HG03354 (cell line): ENCODE measurements at regions not wholly inside any gene's neighbourhood (a gene's known extent, or its start where the extent isn't known, plus 50 kb on each side); places are given as distances from the start of the nearest gene placed in this dataset.
"Not testable (repeated sequence)": the region's sequence is repeated elsewhere in the genome, so short reads cannot be mapped to it uniquely, and the experiment has no call there.

ENCODE experiments used
- ATAC-seq: cut with Tn5 transposase; IDR thresholded peaks from one replicate; pipeline ENCODE4 v1.9.1; 2021; ENCODE audit warnings: mild to moderate bottlenecking; ENCODE audit not compliant: unreplicated experiment, poor library complexity, severe bottlenecking

GRCh38 chr10:53361936-53362335 lies 589.4 kb upstream of the MBL2 start:
- ATAC-seq, result no peak

GRCh38 chr10:53361281-53361680 lies 588.7 kb upstream of the MBL2 start:
- ATAC-seq, result no peak

GRCh38 chr10:53358978-53359377 lies 586.4 kb upstream of the MBL2 start:
- ATAC-seq, result not testable (repeated sequence)

- no peak for ATAC-seq
Measured at GRCh38 chr10:53358536-53358935, 586.0 kb upstream of the MBL2 start.

- ATAC-seq, result no peak
Measured at GRCh38 chr10:53357587-53357986, 585.0 kb upstream of the MBL2 start.

- no peak for ATAC-seq
Measured at GRCh38 chr10:53356616-53357349, 584.2 kb upstream of the MBL2 start.

- not testable (repeated sequence) for ATAC-seq
Measured at GRCh38 chr10:53342531-53342930, 569.9 kb upstream of the MBL2 start.

- not testable (repeated sequence) for ATAC-seq
Measured at GRCh38 chr10:53338199-53338598, 565.6 kb upstream of the MBL2 start.

- not testable (repeated sequence) for ATAC-seq
Measured at GRCh38 chr10:53335803-53336422, 563.3 kb upstream of the MBL2 start.

GRCh38 chr10:53331460-53331859 lies 558.9 kb upstream of the MBL2 start:
- no peak for ATAC-seq

GRCh38 chr10:53326401-53327305 lies 554.1 kb upstream of the MBL2 start:
- ATAC-seq, result peak; percentile 57

GRCh38 chr10:53325066-53325465 lies 552.5 kb upstream of the MBL2 start:
- no peak for ATAC-seq

GRCh38 chr10:53315709-53316108 lies 543.1 kb upstream of the MBL2 start:
- no peak for ATAC-seq

GRCh38 chr10:53314876-53315275 lies 542.3 kb upstream of the MBL2 start:
- no peak for ATAC-seq

- ATAC-seq, result no peak
Measured at GRCh38 chr10:53298443-53298842, 525.9 kb upstream of the MBL2 start.

- no peak for ATAC-seq
Measured at GRCh38 chr10:53284615-53285182, 512.1 kb upstream of the MBL2 start.

GRCh38 chr10:53276797-53277196 lies 504.2 kb upstream of the MBL2 start:
- ATAC-seq, result no peak

- ATAC-seq, result no peak
Measured at GRCh38 chr10:53269482-53269881, 496.9 kb upstream of the MBL2 start.

GRCh38 chr10:53260213-53260612 lies 487.6 kb upstream of the MBL2 start:
- no peak for ATAC-seq

- ATAC-seq, result no peak
Measured at GRCh38 chr10:53256623-53257022, 484.0 kb upstream of the MBL2 start.
